Retina (tissue), 1 donor: ENCODE measurements at regions not wholly inside any gene's neighbourhood (a gene's known extent, or its start where the extent isn't known, plus 50 kb on each side); places are given as distances from the start of the nearest gene placed in this dataset.

Experiments
- DNase-seq: peaks from one replicate; pipeline ENCODE4 v3.0.0-alpha.2; 2016

DNA sequence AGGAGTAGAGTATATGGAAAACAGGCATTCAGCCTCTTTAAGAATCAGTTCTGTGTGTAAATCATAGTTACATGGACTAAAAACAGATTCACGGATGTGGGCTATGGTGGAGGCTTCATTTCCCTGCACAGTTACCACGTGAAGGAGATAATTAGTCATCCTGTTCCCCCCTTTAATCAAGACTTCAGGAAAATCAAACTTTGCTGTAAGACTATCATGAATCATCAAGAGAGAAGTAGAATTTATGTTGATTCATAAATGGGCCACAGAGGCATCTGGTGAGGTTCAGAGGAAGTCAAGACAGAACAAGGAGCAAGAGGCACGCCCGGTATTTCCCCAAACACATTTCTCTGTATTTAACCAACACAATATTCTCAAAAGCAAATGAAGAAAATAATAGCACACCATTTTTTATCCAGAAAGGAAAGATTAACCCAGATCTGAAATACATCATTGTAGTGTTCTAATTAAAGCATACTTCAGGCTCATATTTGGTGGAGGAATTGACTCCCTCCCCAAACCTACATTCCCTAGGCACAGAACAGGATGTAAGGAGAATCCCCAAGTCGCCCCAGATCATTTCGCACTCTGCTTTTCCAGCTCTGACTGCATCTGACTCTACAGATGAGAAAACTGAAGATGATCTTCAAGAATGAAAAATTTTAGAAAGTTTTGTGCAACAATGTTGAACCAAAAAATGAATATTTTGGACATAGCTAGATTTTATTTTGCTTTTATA, 175.8 kb upstream of the GAS1 start:
- no peak for DNase-seq

DNA sequence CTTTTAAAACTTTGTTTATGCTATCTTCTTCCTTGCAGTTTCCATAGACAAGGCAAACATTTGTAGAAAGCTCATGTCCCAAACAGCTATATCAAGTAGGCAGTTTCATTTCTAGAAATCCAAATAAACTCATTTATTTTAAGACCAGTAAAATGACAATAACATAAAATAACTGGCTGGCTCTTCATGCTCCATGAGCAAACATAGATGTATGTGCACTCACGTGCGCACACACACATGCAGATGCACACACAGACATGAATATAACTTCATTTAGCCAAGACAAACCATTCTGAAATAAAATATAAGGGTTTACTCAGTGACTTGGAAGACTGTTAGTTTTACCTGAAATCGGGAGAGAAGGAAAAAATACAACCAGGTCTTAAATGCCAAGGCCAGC, 176.5 kb upstream of the GAS1 start:
- DNase-seq: no peak

DNA sequence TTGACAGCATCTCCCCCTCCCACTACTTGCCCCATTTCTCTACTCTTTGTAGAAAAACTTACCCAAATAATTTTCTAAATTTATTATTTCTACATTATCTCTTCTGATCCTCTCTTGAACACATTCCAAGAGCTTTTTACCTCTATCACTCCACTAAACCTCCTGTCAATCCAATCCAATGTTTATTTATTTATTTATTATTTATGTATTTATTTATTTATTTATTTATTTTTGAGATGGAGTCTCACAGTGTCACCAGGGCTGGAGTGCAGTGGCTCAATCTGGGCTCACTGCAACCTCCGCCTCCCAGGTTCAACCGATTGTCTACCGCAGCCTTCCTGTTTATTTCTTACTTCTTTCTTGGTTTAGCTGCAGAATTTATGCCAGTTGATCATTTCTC, 178.5 kb upstream of the GAS1 start:
- no peak for DNase-seq

DNA sequence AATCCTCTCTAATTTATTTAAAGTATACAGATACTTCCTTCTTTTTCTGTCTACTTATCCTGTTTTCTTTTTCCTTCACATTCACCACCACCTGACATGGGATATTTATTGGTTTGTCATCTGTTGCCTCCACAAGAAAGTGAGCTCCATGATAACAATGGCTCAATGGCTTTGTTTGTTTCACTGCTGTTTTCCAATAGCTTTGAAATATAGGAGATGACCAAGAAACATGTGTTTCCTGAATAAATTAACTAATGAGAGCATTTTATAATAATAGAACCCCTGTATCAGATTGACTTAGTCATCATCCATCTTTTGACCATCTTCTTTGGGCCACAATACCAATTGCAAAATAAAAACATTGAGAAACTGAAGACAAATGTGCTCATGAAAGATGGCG, 180.2 kb upstream of the GAS1 start:
- DNase-seq: no peak

DNA sequence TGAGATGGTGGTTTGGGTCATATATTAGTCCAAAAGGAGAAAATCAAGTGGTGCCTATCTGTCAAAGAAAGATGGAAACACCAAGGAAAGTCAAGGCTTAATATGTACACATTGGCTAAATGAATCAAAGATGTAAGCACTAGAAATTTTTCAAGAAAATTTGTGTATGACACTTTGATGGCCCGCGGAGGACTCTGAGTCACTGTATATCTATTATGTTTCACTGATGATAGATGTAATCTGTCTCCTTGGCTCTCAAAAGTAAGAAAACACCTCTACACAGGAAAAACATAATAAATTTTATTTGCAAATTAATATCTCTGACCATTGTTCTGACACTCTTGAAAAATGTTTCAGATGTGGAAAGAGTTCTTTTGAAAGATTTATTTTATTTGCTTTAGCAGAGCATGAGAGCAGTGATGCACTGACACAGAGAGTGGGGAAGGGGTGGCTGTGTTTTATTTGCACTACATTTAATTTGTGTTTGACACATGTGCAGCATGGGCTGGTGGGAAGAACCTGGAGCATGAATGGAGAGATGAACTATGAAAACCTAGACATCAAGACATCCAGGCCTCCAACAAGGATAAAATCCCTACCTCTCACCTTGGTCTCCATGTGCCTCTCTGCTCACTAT, 180.8 kb upstream of the GAS1 start:
- DNase-seq: no peak

DNA sequence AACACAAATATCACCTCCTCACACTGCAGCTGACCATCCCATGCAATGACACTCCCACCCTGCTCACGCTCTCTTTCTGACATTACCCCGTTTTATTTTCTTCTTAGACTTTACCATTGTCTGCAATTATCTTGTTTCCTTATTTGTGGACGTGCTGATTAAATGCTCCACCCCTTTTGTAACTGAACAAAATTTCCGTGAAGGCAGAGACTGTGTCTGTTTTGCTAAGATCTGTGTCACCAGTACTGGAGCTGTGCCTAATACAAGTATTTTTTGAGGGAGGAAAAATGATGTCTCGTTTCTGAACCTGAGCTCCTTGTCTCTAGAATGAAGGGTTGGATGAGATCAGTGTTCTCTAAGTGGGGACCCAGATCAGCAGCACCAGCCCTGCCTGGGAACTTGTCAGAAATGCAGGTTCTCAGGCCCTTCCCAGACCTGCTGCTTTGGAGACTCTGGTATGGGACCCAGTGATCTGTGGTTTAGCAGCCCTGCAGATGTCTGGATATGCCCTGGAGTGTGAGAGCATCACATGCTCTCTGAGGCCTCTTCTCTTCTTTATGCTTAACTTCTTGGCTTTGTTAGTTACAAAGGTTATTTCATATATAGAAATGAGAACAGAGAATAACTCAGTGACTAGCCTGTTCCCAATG, 181.7 kb upstream of the GAS1 start:
- DNase-seq: no peak

DNA sequence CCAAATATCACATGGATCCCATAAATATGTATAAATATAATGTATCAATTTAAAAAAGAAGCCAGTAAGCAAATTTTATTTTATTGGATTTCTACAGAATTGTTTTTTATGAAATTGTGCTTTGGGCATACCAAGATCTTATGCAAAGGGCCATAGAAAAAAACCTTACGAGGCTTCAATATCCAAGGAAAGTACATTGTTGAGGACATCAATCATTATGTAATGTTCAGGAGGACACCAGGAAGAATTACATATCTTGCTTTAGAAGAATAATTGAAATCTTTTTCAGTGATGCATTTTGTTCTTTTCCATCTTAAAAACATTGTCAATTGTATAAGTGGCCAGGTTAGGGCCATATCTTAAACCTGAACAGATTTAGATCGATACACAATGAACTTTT, 187.8 kb upstream of the GAS1 start:
- DNase-seq: no peak

DNA sequence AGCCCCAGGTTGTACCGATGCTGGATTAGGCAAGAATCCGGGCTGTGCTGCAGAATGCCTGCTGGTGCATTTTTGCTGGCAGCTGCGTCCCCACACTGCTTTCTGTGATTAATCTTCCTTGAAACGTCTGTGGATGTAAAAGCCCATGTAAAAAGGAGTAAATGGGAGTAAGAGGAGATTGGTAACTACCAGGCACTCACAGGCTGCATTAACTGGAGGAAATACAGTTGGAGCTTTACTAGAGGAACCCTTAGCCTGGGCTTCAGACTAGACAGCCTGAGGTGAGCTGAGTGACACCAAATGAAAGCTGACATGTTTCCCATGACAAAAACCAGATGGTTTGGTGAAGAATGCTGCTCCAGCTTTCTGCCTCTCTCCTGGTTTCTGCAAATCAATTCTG, 190.4 kb upstream of the GAS1 start:
- DNase-seq: peak; percentile 49

DNA sequence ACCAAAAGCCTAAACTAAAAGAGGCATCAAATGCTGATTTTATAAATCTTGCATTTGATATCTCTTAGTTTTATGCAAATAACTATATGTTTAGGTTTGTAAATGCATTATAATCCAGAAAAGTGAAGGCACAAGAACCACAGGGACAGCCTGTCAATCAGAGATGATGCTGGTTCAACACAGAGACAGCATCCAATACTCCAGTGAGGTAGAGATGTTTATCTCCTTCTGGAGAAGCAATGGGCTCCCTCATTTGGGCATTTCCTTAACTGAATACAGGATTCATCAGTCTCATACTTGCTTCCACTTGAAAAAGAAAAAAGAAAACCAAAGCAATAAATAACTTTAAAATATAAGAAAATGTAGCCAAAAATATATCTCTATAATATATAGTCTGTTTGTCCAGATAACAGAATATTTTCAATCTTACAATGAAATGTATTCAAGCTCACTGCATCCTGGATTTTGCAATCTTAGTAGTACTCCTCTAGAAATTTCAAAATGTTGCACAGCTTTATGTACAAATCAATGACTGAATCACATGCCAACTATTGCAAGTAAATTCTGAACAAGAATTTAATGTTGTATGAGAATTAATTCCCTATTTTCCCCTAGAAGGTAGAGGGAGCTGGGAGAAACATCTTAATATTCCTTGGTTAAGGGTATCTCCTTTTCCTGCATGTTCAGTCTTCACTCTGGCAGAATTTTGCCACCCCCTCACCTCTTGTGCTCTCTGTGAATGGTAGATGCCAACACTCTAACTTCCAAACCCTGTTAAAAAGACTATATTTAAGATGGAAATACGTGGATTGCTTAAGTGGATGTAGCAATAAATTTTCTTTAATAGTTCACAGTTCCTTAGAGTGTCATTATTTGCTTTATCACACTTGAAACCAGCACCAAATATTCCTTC, 191.1 kb upstream of the GAS1 start:
- DNase-seq: no peak

DNA sequence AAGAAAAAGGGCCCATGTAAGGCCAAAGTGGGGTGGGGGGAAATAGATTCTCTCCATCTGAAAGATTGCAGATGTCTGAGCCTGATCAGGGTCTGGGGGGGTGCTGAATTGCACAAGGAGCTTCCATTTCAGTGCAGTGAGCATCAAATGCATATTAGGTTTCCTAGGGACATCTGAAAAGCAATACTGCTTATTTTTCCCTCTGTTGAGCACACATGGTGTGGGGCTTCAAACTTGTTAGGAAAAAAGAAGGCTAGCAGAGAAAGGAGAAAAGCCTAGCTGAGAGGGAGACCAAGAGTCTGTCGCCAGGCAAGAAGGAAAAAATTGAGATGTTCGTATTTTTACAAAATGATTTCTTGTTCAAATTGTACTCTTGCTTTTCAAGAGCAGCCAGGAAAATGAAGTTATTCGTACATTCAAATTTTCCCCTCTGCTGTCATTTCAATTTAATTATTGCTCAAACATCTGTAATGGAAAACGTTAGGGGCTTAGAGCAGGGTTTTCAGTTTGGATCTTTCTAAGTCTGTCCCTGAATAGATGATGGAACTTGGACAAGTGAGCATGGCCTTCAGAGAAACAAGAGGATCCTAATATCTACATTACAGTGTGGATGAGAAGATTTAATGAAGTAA, 191.9 kb upstream of the GAS1 start:
- DNase-seq: peak; percentile 35

DNA sequence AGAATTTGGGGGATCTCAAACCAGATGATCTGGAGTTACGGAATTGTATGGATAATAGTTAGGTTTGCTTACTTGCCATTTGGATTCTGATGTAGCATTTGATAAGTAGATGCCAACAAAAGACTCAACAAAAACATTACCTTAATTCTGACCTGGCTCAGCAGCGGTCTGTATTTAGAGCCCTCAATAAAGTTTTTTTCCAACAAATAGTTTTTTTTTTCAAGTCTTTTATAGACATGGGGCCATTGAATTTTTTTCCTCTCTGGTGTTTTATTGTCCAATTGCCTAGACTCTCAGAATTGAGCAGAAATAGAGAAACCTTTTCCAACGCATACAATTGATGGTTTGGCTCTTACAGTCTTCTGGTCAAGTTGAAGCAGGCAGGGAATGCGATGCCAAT, 192.8 kb upstream of the GAS1 start:
- DNase-seq: no peak

DNA sequence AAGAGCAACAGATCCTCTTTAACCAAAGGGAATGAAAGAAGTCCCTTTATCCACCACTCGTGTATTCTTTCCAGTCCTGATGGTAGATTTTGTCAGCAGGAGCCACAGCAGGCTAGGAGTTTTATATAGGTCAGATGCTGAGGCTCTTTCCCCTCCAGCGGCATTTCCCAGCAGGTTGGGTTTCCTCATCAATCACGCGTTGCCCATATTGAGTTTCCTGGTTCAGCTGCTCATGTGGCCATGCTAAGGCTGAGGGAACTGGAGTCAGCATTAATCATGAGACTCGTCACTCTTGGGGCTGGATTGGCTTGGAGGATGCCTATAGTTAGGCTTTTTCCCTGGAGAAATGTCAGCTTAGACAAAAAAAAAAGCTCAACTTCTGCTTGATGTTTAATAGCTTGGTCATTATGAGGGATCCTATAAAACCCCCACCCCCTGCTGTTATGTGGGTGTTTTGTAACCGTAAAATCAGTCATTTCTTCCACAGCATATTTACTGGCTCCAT, 193.4 kb upstream of the GAS1 start:
- DNase-seq: no peak

DNA sequence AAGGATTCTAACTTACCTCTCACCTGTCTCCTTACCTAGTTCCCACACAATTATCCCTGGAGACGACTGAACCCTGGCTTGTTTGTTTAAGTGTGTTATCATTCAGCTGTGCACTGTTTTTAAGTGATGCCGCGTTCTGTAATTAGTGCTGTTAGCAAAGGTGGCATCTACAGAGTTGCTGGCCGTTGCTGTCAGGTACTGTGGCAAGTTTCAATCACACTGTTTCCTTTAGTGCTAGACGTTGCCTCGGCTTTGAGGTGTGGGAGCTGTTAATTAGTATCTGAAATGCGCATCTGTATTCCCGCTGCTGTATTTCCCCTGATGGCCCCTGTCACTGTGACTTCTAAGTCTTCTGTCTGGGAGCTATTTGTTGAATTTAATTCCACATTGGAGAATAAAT, 193.8 kb upstream of the GAS1 start:
- no peak for DNase-seq

DNA sequence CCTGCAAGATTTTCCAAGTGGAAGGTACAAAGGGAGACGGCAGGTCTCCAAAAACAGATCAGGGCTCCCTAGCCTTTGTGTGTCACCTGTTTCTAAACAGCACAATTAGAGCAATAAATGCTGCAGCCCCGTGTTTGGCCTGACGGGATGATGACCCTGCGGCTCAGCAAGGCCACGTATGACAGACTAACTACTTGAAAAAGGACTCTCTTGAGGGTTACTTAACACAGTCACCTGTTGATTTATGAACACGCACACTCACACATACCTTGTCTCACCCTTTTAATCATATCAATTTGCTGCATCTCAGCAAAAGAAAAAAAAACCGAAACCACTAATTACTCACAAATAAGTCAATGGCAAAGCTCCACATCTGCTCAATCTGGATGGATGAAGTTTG, 199.6 kb upstream of the GAS1 start:
- DNase-seq: no peak

DNA sequence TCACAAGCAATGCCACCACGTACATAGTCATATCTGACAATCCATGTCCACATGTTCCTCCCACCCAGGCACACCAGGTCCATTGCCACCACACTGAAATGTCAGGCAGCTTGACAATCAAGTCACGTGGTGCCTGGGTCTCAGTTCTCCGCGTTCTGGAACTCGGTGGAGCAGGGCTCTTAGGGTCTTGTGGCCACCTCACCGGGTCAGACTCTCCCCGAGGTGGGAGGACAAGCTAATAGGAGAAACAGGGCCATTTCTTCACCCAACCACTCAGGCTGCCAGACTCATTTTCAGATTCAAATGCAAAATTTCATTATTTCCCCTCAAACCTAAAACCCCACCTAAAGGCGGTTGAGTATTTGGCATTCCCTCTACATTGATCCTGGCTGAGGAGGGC, 200.5 kb upstream of the GAS1 start:
- DNase-seq: no peak

DNA sequence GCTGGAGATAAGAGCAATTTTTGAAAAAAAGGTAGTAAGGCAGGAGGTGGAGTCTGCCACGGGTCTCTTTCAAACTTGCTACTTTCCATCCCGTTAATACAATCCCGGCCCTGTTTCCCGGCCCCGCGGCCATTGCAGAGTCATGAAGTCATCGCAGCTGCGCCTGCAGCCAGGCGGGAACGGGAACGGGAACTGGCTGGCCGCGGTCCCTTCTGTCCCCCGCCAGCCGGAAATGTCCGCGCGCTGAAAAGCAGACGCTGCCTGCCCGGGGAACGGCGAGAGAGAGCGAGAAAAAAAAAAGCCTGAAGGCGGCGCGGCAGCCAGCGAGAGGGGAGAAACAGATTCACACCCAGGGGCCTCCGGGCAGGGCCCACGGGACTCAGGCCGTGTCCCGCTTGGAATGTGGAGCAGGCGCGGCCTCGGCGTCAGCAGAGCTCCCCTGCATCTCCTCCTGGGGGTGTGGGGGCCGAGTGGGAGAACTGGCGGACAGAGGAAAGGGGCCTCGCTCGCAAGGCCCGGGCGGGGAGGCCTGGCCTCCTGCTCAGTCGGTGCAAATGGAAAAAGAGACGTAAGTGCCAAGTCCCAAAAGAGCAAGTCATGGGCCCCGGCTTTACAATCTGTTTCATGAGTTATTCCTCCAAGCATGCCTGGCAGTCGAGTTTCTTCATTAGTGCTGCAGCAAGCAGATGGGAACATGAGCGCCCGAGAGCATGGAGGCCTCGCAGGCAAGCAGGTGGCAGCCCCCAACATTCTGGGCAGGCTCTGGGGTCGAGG, 201.2 kb upstream of the GAS1 start:
- DNase-seq: peak; percentile 90

DNA sequence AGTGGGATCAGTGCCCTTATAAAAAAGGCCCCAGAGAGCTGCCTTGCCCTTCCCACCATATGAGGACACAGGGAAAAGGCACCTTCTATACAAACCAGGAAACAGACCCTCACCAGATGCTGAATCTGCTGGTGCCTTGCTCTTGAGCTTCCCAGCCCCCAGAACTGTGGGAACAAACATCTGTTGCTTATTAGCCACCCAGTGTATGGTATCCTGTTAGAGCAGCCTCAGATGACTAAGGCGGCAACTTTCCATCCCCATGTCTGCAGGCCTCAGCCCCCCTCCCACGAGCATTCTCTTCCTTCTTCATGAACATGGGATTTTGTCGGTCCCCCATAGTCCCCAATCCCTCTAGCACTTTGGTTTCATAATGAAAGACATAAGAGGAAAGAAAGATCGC, 202.5 kb upstream of the GAS1 start:
- no peak for DNase-seq

DNA sequence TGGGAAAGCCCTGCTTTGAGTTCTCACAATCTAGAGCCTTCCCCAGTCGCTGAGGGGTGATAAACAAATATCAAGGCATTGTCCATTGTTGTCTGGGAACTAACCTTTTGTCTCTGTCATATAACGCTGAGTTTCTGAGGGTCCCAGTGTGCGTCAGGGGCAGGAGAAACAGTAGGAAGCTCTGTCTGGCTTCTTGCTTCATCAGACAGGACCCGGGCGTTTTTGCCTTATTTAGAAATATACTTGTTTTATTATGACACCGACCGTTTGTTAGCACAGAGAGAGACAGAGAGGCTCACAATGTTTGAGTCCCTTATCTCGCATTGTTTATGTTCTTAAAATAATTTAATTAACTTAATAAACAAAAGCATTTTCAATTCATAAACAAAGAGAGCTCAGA, 204.9 kb upstream of the GAS1 start:
- DNase-seq: no peak

DNA sequence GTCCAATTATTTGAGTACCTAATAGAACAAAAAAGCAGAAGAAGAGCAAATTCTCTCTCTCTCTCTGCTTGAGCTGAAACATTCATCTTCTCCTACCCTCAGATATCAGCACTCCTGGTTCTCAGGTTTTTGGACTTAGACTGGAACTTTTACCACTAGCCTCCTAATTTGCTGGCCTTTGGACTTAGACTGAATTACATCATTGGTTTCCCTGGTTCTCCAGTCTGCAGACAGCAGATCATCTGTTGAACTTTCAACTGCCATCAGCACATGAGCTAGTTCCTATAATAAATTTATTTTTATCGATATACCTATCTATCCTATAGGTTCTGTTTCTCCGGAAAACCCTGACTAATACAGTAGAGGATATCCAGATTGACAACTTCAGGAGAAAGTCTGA, 208.9 kb upstream of the GAS1 start:
- no peak for DNase-seq

DNA sequence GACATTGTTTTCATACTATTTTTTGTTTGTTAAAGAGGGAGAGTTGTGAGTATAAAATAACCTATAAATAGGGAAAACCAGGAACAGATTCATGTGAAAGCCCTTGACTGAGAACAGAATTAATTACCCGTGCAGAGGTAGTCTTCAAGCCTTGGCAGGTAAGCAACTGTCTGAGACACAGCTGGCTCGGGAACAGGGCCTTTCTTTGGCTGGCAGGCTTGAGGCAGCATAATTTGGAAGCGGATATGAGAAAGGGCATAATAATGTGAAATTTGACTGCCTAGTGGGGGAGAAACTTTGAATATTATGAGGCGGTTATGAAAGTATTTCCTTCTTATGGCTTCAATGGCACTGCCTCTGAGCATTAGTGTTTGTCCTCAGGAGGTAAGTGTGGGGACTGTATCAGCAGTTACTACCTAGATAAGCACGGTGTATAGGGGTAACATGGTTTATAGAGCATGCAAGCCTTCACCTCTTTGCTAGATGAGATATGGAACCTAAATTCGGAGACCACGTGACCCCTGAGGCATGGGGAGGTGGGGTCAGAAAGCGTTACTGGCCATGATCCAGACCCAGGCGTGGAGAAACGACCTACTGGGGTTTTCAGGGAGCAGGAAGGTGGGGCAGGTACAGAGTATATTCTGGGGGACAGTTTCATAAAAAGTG, 210.2 kb upstream of the GAS1 start:
- DNase-seq: no peak

DNA sequence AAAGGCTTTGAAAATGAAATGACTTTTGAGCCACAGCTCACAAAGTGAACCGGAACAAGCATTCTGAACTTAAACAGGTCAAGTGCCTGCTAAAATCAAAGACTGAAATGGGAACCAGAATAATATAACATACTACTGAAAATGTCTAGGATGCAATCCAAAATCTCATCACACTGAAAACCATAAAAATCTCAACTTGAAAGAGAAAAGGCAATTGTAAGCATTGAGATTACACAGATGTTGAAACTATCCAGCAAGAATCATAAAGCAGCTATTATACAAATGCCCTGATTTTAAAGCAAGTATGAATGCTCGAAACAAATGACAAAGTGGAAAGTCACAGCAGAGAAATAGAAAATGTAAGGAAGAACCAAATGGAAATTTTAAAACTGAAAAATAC, 211.5 kb upstream of the GAS1 start:
- no peak for DNase-seq
